Naive B cell (primary cell): ENCODE measurements at regions not wholly inside any gene's neighbourhood (a gene's known extent, or its start where the extent isn't known, plus 50 kb on each side); places are given as distances from the start of the nearest gene placed in this dataset.
"Not testable (repeated sequence)": the region's sequence is repeated elsewhere in the genome, so short reads cannot be mapped to it uniquely, and the experiment has no call there.

Source experiments
- ATAC-seq, 2 donors: fragments of 150-1000 bp; cut with Tn5 transposase; 2 replicates each; pipeline ENCODE4 v1.10.0; 2021; ENCODE audit warnings: low read depth in 2 of 2, mild to moderate bottlenecking in 2 of 2, moderate library complexity in 2 of 2
- DNase-seq: peaks from one replicate; pipeline ENCODE4 v3.0.0; 2022
- H3K27ac Mint-ChIP-seq, 6 donors: one replicate each; pipeline ENCODE4 v1.8.0; 2020 to 2022; ENCODE audit warnings: mild to moderate bottlenecking in 6 of 6, mixed read lengths in 6 of 6, moderate library complexity in 5 of 6, inconsistent platforms in 2 of 6
- H3K27me3 Mint-ChIP-seq, 3 donors: one replicate each; pipeline ENCODE4 v1.8.0; 2021 to 2022; ENCODE audit warnings: mixed read lengths in 3 of 3, mild to moderate bottlenecking in 1 of 3
- H3K36me3 Mint-ChIP-seq, 2 donors: one replicate each; pipeline ENCODE4 v1.8.0; 2020 to 2022; ENCODE audit warnings: mixed read lengths in 2 of 2, inconsistent platforms in 1 of 2, mild to moderate bottlenecking in 1 of 2
- H3K4me1 Mint-ChIP-seq, 3 donors: one replicate each; pipeline ENCODE4 v1.8.0; 2020 to 2022; ENCODE audit warnings: mixed read lengths in 3 of 3, inconsistent platforms in 1 of 3, mild to moderate bottlenecking in 1 of 3, moderate library complexity in 1 of 3
- H3K4me3 Mint-ChIP-seq, 8 donors: one replicate each; pipeline ENCODE4 v1.8.0; 2020 to 2022; ENCODE audit warnings: mild to moderate bottlenecking in 8 of 8, mixed read lengths in 8 of 8, moderate library complexity in 8 of 8, inconsistent platforms in 2 of 8
- H3K9me3 Mint-ChIP-seq, 7 donors: one replicate each; pipeline ENCODE4 v1.8.0; 2020 to 2022; ENCODE audit warnings: mixed read lengths in 7 of 7, mild to moderate bottlenecking in 5 of 7, inconsistent platforms in 2 of 7, moderate library complexity in 1 of 7

GRCh38 chr6:80974579-80974978 lies 777.9 kb downstream of the TENT5A start:
- H3K4me3 Mint-ChIP-seq, result no peak overlapping the region
- no peaks in the 10 kb centered on the region for H3K27me3 Mint-ChIP-seq

GRCh38 chr6:80969439-80969838 lies 783.0 kb downstream of the TENT5A start:
- Mint-ChIP-seq H3K4me3 (no peak overlapping the region), H3K27me3 (no peaks in the 10 kb centered on the region), H3K36me3 (no peaks in the 10 kb centered on the region), H3K4me1 (no peaks in the 10 kb centered on the region), H3K9me3 (peaks cover 0 to 4% (median 0%) of the 10 kb centered on the region in 7 donors), H3K27ac (no peak overlapping the region)
- ATAC-seq (no peak), DNase-seq (no peak)

More at GRCh38 chr6:80974579-80974978, 777.9 kb downstream of the TENT5A start:
- no peaks in the 10 kb centered on the region for H3K4me1 Mint-ChIP-seq
- H3K9me3 Mint-ChIP-seq, result peaks cover 0 to 5% (median 3%) of the 10 kb centered on the region in 7 donors
- ATAC-seq, result no peak
- DNase-seq, result no peak
- H3K36me3 Mint-ChIP-seq, result no peaks in the 10 kb centered on the region
- H3K27ac Mint-ChIP-seq, result no peak overlapping the region

GRCh38 chr6:80967609-80968008 lies 784.9 kb downstream of the TENT5A start:
- H3K27me3 Mint-ChIP-seq, result no peaks in the 10 kb centered on the region
- no peaks in the 10 kb centered on the region for H3K4me1 Mint-ChIP-seq
- no peak for ATAC-seq
- H3K9me3 Mint-ChIP-seq, result peaks cover 0 to 2% (median 0%) of the 10 kb centered on the region in 7 donors
- H3K4me3 Mint-ChIP-seq, result no peak overlapping the region
- H3K36me3 Mint-ChIP-seq, result no peaks in the 10 kb centered on the region
- no peak overlapping the region for H3K27ac Mint-ChIP-seq
- no peak for DNase-seq

GRCh38 chr6:80962382-80962781 lies 790.1 kb downstream of the TENT5A start:
- ATAC-seq, result no peak
- Mint-ChIP-seq H3K27ac (no peak overlapping the region), H3K36me3 (no peaks in the 10 kb centered on the region), H3K4me3 (no peak overlapping the region), H3K4me1 (no peaks in the 10 kb centered on the region), H3K27me3 (no peaks in the 10 kb centered on the region), H3K9me3 (no peaks in the 10 kb centered on the region)
- no peak for DNase-seq

GRCh38 chr6:80961166-80961565 lies 791.3 kb downstream of the TENT5A start:
- no peaks in the 10 kb centered on the region for H3K4me1 Mint-ChIP-seq
- no peak overlapping the region for H3K27ac Mint-ChIP-seq
- no peaks in the 10 kb centered on the region for H3K27me3 Mint-ChIP-seq
- no peaks in the 10 kb centered on the region for H3K36me3 Mint-ChIP-seq
- ATAC-seq (no peak), DNase-seq (no peak)
- no peak overlapping the region for H3K4me3 Mint-ChIP-seq
- no peaks in the 10 kb centered on the region for H3K9me3 Mint-ChIP-seq

- DNase-seq, result no peak
- no peaks in the 10 kb centered on the region for H3K27me3 Mint-ChIP-seq
- no peaks in the 10 kb centered on the region for H3K9me3 Mint-ChIP-seq
- H3K36me3 Mint-ChIP-seq, result no peaks in the 10 kb centered on the region
- H3K4me3 Mint-ChIP-seq, result no peak overlapping the region
- no peak overlapping the region for H3K27ac Mint-ChIP-seq
- no peak for ATAC-seq
- H3K4me1 Mint-ChIP-seq, result no peaks in the 10 kb centered on the region
These were observed 793.4 kb downstream of the TENT5A start for GRCh38 chr6:80959034-80959433.

- Mint-ChIP-seq H3K9me3 (no peaks in the 10 kb centered on the region), H3K4me3 (no peak overlapping the region), H3K36me3 (no peaks in the 10 kb centered on the region), H3K27ac (no peak overlapping the region), H3K4me1 (no peaks in the 10 kb centered on the region), H3K27me3 (no peaks in the 10 kb centered on the region)
- ATAC-seq (no peak), DNase-seq (no peak)
These were observed 795.6 kb downstream of the TENT5A start for GRCh38 chr6:80956898-80957297.

GRCh38 chr6:80952479-80952878 lies 800.0 kb downstream of the TENT5A start:
- not testable (repeated sequence) for ATAC-seq, H3K4me3 Mint-ChIP-seq, H3K36me3 Mint-ChIP-seq, H3K4me1 Mint-ChIP-seq, H3K27me3 Mint-ChIP-seq, H3K9me3 Mint-ChIP-seq, H3K27ac Mint-ChIP-seq, DNase-seq

GRCh38 chr6:80946402-80946801 lies 806.1 kb downstream of the TENT5A start:
- no peak overlapping the region for H3K4me3 Mint-ChIP-seq
- no peak for DNase-seq
- peaks cover 0 to 2% (median 0%) of the 10 kb centered on the region in 7 donors for H3K9me3 Mint-ChIP-seq
- H3K27ac Mint-ChIP-seq, result no peak overlapping the region
- H3K36me3 Mint-ChIP-seq, result no peaks in the 10 kb centered on the region
- no peaks in the 10 kb centered on the region for H3K27me3 Mint-ChIP-seq
- H3K4me1 Mint-ChIP-seq, result no peaks in the 10 kb centered on the region
- ATAC-seq, result no peak

GRCh38 chr6:80942911-80943310 lies 809.6 kb downstream of the TENT5A start:
- Mint-ChIP-seq H3K36me3 (no peaks in the 10 kb centered on the region), H3K27ac (no peak overlapping the region), H3K4me1 (no peaks in the 10 kb centered on the region), H3K4me3 (no peak overlapping the region), H3K27me3 (no peaks in the 10 kb centered on the region), H3K9me3 (peaks cover 0 to 8% (median 4%) of the 10 kb centered on the region in 7 donors)
- ATAC-seq, result no peak
- DNase-seq, result no peak

- H3K4me1 Mint-ChIP-seq, result no peaks in the 10 kb centered on the region
- H3K4me3 Mint-ChIP-seq, result no peak overlapping the region
- no peak for ATAC-seq
- H3K27ac Mint-ChIP-seq, result no peak overlapping the region
- H3K9me3 Mint-ChIP-seq, result peaks cover 1 to 13% (median 10%) of the 10 kb centered on the region in 7 donors
- peaks cover 0 to 6% of the 10 kb centered on the region in 2 donors for H3K36me3 Mint-ChIP-seq
- DNase-seq, result no peak
- H3K27me3 Mint-ChIP-seq, result no peaks in the 10 kb centered on the region
These were observed 811.5 kb downstream of the TENT5A start for GRCh38 chr6:80940976-80941375.

GRCh38 chr6:80940571-80940970 lies 811.9 kb downstream of the TENT5A start:
- Mint-ChIP-seq H3K27ac (no peak overlapping the region), H3K4me1 (no peaks in the 10 kb centered on the region), H3K9me3 (peaks cover 1 to 17% (median 10%) of the 10 kb centered on the region in 7 donors), H3K36me3 (peaks cover 0 to 6% of the 10 kb centered on the region in 2 donors), H3K27me3 (no peaks in the 10 kb centered on the region), H3K4me3 (no peak overlapping the region)
- ATAC-seq (no peak), DNase-seq (no peak)

- H3K36me3 Mint-ChIP-seq, result peaks cover 0 to 6% of the 10 kb centered on the region in 2 donors
- no peak for DNase-seq
- H3K27me3 Mint-ChIP-seq, result no peaks in the 10 kb centered on the region
- H3K9me3 Mint-ChIP-seq, result peaks cover 4 to 21% (median 10%) of the 10 kb centered on the region in 7 donors
- ATAC-seq, result no peak
- no peak overlapping the region for H3K27ac Mint-ChIP-seq
- H3K4me1 Mint-ChIP-seq, result no peaks in the 10 kb centered on the region
- H3K4me3 Mint-ChIP-seq, result no peak overlapping the region
These were observed 812.6 kb downstream of the TENT5A start for GRCh38 chr6:80939898-80940297.

GRCh38 chr6:80939480-80939879 lies 813.0 kb downstream of the TENT5A start:
- Mint-ChIP-seq H3K36me3 (peaks cover 0 to 6% of the 10 kb centered on the region in 2 donors), H3K9me3 (peaks cover 5 to 23% (median 10%) of the 10 kb centered on the region in 7 donors), H3K27me3 (no peaks in the 10 kb centered on the region), H3K27ac (no peak overlapping the region), H3K4me3 (no peak overlapping the region), H3K4me1 (no peaks in the 10 kb centered on the region)
- ATAC-seq (no peak), DNase-seq (no peak)

GRCh38 chr6:80938131-80938530 lies 814.4 kb downstream of the TENT5A start:
- no peaks in the 10 kb centered on the region for H3K4me1 Mint-ChIP-seq
- peaks cover 5 to 37% (median 11%) of the 10 kb centered on the region in 7 donors for H3K9me3 Mint-ChIP-seq
- H3K27me3 Mint-ChIP-seq, result no peaks in the 10 kb centered on the region
- H3K36me3 Mint-ChIP-seq, result peaks cover 0 to 6% of the 10 kb centered on the region in 2 donors
- no peak for DNase-seq
- H3K27ac Mint-ChIP-seq, result no peak overlapping the region
- ATAC-seq, result no peak
- peak overlapping the region in 1 of 8 donors; percentile 31 for H3K4me3 Mint-ChIP-seq
